PC-9 (cell line): ENCODE measurements at regions not wholly inside any gene's neighbourhood (a gene's known extent, or its start where the extent isn't known, plus 50 kb on each side); places are given as distances from the start of the nearest gene placed in this dataset.

Experiments
- BruUV-seq: library from RNA; stranded (reverse); fragments of 400-500 nt; replicated peaks from 2 replicates; lab custom pipeline; 2021; lab: Mats Ljungman, UMichigan
- CTCF ChIA-PET: fragments of 300-600 bp; sonication (Branson Sonifier 250); formaldehyde crosslinking; loops from one replicate; lab custom pipeline; 2022; ENCODE audit warnings: antibody characterized with exemption; lab: Charles Lee
- POLR2A ChIA-PET: fragments of 300-600 bp; sonication (Branson Sonifier 250); formaldehyde crosslinking; loops from one replicate; lab custom pipeline; 2022; ENCODE audit warnings: antibody characterized with exemption; ENCODE audit not compliant: unreplicated experiment; lab: Charles Lee
- DNase-seq, 2 experiments: peaks; one replicate each; pipeline versions ENCODE4 v3.0.0 to v3.0.0-alpha.2; 2015 to 2022; ENCODE audit warnings: mixed read lengths in 1 of 2
- H2AFZ ChIP-seq: fragments of 200-600 bp; sonication (generic); 2 replicates; pipeline ENCODE4 v1.8.1; 2017; ENCODE audit warnings: antibody characterized with exemption
- H3F3A ChIP-seq: fragments of 200-600 bp; sonication (generic); 2 replicates; pipeline ENCODE4 v1.8.1; 2017; ENCODE audit warnings: antibody characterized with exemption, mild to moderate bottlenecking, low read depth; ENCODE audit not compliant: insufficient read depth
- H3K27ac ChIP-seq: fragments of 200-600 bp; sonication (generic); 2 replicates; pipeline ENCODE4 v1.6.1; 2016; ENCODE audit warnings: mixed run types
- H3K27me3 ChIP-seq: fragments of 200-600 bp; sonication (generic); 2 replicates; pipeline ENCODE4 v1.6.1; 2016; ENCODE audit warnings: low read depth, mixed run types; ENCODE audit not compliant: insufficient read depth
- H3K36me3 ChIP-seq: fragments of 200-600 bp; sonication (generic); 2 replicates; pipeline ENCODE4 v1.6.1; 2016; ENCODE audit warnings: low read depth, mixed run types
- H3K4me1 ChIP-seq: fragments of 200-600 bp; sonication (generic); replicated peaks from 2 replicates; pipeline ENCODE4 v1.6.1; 2016; ENCODE audit warnings: mixed run types; ENCODE audit not compliant: insufficient read depth
- H3K4me2 ChIP-seq: fragments of 200-600 bp; sonication (generic); 2 replicates; pipeline ENCODE4 v1.6.1; 2017; ENCODE audit warnings: mixed run types
- H3K4me3 ChIP-seq: fragments of 200-600 bp; sonication (generic); 2 replicates; pipeline ENCODE4 v1.6.1; 2016; ENCODE audit warnings: mixed run types
- H3K79me2 ChIP-seq: fragments of 200-600 bp; sonication (generic); 2 replicates; pipeline ENCODE4 v1.6.1; 2017; ENCODE audit warnings: low read depth, mixed run types
- H3K9me2 ChIP-seq: fragments of 200-600 bp; sonication (generic); 2 replicates; pipeline ENCODE4 v1.8.1; 2017; ENCODE audit warnings: mild to moderate bottlenecking; ENCODE audit not compliant: insufficient read depth
- H3K9me3 ChIP-seq: fragments of 200-600 bp; sonication (generic); 2 replicates; pipeline ENCODE4 v1.8.1; 2016; ENCODE audit warnings: low read depth; ENCODE audit not compliant: insufficient read depth
- H4K20me1 ChIP-seq: fragments of 200-600 bp; sonication (generic); 2 replicates; pipeline ENCODE4 v1.8.1; 2017; ENCODE audit not compliant: insufficient read depth
- EZH2 ChIP-seq: fragments of 200-600 bp; sonication (generic); IDR thresholded peaks from 2 replicates; pipeline ENCODE4 v1.8.0; 2017; ENCODE audit warnings: antibody characterized with exemption, low read depth
- intact Hi-C: fragments of 100-400 bp; cut with micrococcal nuclease; formaldehyde crosslinking; loops from one replicate; pipeline ENCODE4 v1.10.0; 2022; ENCODE audit not compliant: unreplicated experiment
- TF ChIP-seq, protein P1 (sequence below): fragments of 200-600 bp; sonication (generic); conservative IDR thresholded peaks from 2 replicates; pipeline ENCODE4 v1.6.1; 2017; ENCODE audit warnings: mixed run types, antibody characterized with exemption, mild to moderate bottlenecking, moderate library complexity

DNA sequence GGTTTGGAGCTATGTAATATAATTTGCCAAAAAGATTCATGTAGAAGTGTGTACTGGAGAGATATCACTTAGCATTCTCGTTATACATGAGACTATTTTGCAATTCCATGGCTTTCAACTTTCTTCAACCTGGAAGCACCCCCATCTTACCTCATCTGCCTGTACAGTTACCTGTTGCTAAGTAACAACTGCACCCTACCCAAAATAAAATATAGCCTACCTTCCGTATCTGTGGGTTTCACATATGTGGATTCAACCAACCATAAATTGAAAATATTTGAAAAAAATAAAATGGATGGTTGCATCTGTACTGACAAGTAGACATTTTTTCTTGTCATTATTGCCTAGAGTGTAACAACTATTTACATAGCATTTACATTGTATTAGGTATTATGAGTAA lies 278.3 kb downstream of the PPP1R2C start:
- Histone ChIP-seq H2AFZ (no peak overlapping the region), H3F3A (no peaks in the 10 kb centered on the region), H3K27ac (no peak overlapping the region), H3K4me2 (no peak overlapping the region), H3K27me3 (no peaks in the 10 kb centered on the region), H3K4me1 (no peaks in the 10 kb centered on the region), H3K79me2 (no peaks in the 10 kb centered on the region), H3K36me3 (no peaks in the 10 kb centered on the region), H3K4me3 (no peak overlapping the region), H3K9me2 (no peaks in the 10 kb centered on the region), H4K20me1 (no peaks in the 10 kb centered on the region), H3K9me3 (no peaks in the 10 kb centered on the region)
- no peak for TF ChIP-seq EZH2
- TF ChIP-seq, protein P1, sequence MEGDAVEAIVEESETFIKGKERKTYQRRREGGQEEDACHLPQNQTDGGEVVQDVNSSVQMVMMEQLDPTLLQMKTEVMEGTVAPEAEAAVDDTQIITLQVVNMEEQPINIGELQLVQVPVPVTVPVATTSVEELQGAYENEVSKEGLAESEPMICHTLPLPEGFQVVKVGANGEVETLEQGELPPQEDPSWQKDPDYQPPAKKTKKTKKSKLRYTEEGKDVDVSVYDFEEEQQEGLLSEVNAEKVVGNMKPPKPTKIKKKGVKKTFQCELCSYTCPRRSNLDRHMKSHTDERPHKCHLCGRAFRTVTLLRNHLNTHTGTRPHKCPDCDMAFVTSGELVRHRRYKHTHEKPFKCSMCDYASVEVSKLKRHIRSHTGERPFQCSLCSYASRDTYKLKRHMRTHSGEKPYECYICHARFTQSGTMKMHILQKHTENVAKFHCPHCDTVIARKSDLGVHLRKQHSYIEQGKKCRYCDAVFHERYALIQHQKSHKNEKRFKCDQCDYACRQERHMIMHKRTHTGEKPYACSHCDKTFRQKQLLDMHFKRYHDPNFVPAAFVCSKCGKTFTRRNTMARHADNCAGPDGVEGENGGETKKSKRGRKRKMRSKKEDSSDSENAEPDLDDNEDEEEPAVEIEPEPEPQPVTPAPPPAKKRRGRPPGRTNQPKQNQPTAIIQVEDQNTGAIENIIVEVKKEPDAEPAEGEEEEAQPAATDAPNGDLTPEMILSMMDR: no peak
- BruUV-seq: no TSS peak
- intact Hi-C loops: no loop called here
- DNase-seq: no peak
- CTCF ChIA-PET: no interaction called here
- POLR2A ChIA-PET: no interaction called here

DNA sequence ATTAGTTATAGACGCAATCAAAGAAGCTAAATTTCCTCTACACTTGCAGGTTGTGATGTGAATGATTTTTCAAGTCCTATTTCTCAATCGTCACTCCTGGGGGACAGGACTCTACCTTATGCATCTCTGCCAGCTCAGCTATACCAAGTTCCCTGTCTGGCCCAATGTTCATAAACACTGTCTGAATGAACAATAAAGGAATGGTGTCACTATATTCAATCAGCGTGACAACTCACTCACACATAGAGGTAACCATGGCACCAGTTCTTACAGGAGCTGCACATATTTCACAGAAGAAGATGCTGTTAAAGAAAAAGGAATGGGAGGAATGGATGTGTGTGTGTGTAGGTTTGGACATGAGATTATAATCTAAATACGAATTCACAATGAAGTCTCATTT lies 280.6 kb downstream of the PPP1R2C start:
- TF ChIP-seq, protein P1: no peak
- no peak for TF ChIP-seq EZH2

DNA sequence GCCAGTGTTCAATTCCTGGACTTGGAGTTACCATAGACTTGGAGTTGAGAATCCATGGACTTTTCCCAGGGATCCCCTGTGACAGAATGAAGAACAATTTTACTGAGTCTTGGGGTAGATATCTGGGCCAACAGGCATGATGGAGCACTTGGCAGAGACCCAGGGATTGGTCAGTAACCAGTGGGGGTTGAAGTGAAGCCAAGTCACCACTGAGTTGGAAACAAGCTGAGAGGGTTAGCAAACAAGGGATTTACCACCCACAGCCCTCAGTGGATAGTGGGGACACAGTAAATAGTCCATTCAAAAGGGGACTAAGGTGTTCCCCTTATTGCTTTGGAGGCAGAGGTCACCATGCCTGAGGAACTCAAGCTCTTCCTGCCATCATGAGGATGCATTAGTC lies 281.7 kb downstream of the PPP1R2C start:
- H3K36me3 ChIP-seq: no peaks in the 10 kb centered on the region
- H3K4me3 ChIP-seq: no peak overlapping the region
- DNase-seq: no peak
- H3K4me1 ChIP-seq: no peaks in the 10 kb centered on the region
- H2AFZ ChIP-seq: no peak overlapping the region
- no peak overlapping the region for H3K4me2 ChIP-seq
- no peaks in the 10 kb centered on the region for H3F3A ChIP-seq
- H3K9me3 ChIP-seq: no peaks in the 10 kb centered on the region
- H3K27ac ChIP-seq: no peak overlapping the region
- ChIA-PET CTCF (no interaction called here), POLR2A (no interaction called here)
- no peak for TF ChIP-seq EZH2
- TF ChIP-seq, protein P1: no peak
- H3K79me2 ChIP-seq: no peaks in the 10 kb centered on the region
- no peaks in the 10 kb centered on the region for H4K20me1 ChIP-seq
- BruUV-seq: no TSS peak
- H3K27me3 ChIP-seq: no peaks in the 10 kb centered on the region
- intact Hi-C loops: no loop called here
- H3K9me2 ChIP-seq: no peaks in the 10 kb centered on the region

More for the DNA sequence above, 280.6 kb downstream of the PPP1R2C start:
- H3K36me3 ChIP-seq: no peaks in the 10 kb centered on the region
- no peaks in the 10 kb centered on the region for H3K4me1 ChIP-seq
- H3K79me2 ChIP-seq: no peaks in the 10 kb centered on the region
- H4K20me1 ChIP-seq: no peaks in the 10 kb centered on the region
- H3K9me2 ChIP-seq: no peaks in the 10 kb centered on the region
- no peak overlapping the region for H2AFZ ChIP-seq
- DNase-seq: no peak
- no peak overlapping the region for H3K27ac ChIP-seq
- no peaks in the 10 kb centered on the region for H3K27me3 ChIP-seq
- BruUV-seq: no TSS peak
- H3F3A ChIP-seq: no peaks in the 10 kb centered on the region
- H3K9me3 ChIP-seq: no peaks in the 10 kb centered on the region
- ChIA-PET POLR2A (no interaction called here), CTCF (no interaction called here)
- H3K4me3 ChIP-seq: no peak overlapping the region
- H3K4me2 ChIP-seq: no peak overlapping the region
- intact Hi-C loops: no loop called here
